ENCODE measurements at regions not wholly inside any gene's neighbourhood (a gene's known extent, or its start where the extent isn't known, plus 50 kb on each side); places are given as distances from the start of the nearest gene placed in this dataset.

GRCh38 chr9:107100591-107100990 lies 182.5 kb upstream of the RAD23B start:
- CTCF ChIA-PET = no interaction called here
- POLR2A ChIA-PET (ENCODE audit: low non-redundant PET) = no interaction called here
- Histone ChIP-seq H3K27me3 (replicated peaks; ENCODE audit: insufficient read depth, low read depth, low read length, poor library complexity) (no peaks in the 10 kb centered on the region), H3K9me3 (ENCODE audit: low read depth, low read length, poor library complexity, severe bottlenecking) (no peaks in the 10 kb centered on the region), H3K27ac (ENCODE audit: low read depth, low read length, poor library complexity, severe bottlenecking) (no peak overlapping the region), H3K4me1 (ENCODE audit: insufficient read depth, low read length, poor library complexity, severe bottlenecking) (no peaks in the 10 kb centered on the region), H3K4me3 (ENCODE audit: low read depth, low read length, poor library complexity, severe bottlenecking) (no peak overlapping the region), H3K36me3 (ENCODE audit: insufficient read depth, low read length, poor library complexity, severe bottlenecking) (no peaks in the 10 kb centered on the region)
- DNase-seq (ENCODE audit: low spot score) = no peak
- TF ChIP-seq EZH2 (IDR thresholded peaks at IDR 0.05; ENCODE audit: borderline replicate concordance, low read depth, low read length, poor library complexity, severe bottlenecking) (no peak), CTCF (conservative IDR thresholded peaks at IDR 0.05; ENCODE audit: low read depth, low read length) (no peak)
- intact Hi-C loops (cut with micrococcal nuclease; ENCODE audit: unreplicated experiment) = no loop called here
- BruUV-seq (replicated peaks) = no TSS peak

GRCh38 chr9:107102011-107102410 lies 181.1 kb upstream of the RAD23B start:
- Histone ChIP-seq H3K36me3 (ENCODE audit: insufficient read depth, low read length, poor library complexity, severe bottlenecking) (no peaks in the 10 kb centered on the region), H3K4me3 (ENCODE audit: low read depth, low read length, poor library complexity, severe bottlenecking) (no peak overlapping the region), H3K27me3 (replicated peaks; ENCODE audit: insufficient read depth, low read depth, low read length, poor library complexity) (no peaks in the 10 kb centered on the region), H3K4me1 (ENCODE audit: insufficient read depth, low read length, poor library complexity, severe bottlenecking) (no peaks in the 10 kb centered on the region), H3K9me3 (ENCODE audit: low read depth, low read length, poor library complexity, severe bottlenecking) (no peaks in the 10 kb centered on the region), H3K27ac (ENCODE audit: low read depth, low read length, poor library complexity, severe bottlenecking) (no peak overlapping the region)
- intact Hi-C loops (cut with micrococcal nuclease; ENCODE audit: unreplicated experiment) = no loop called here
- peak; percentile 2 for DNase-seq (ENCODE audit: low spot score)
- ChIA-PET POLR2A (ENCODE audit: low non-redundant PET) (no interaction called here), CTCF (no interaction called here)
- no peak for TF ChIP-seq CTCF (conservative IDR thresholded peaks at IDR 0.05; ENCODE audit: low read depth, low read length)
- no peak for TF ChIP-seq EZH2 (IDR thresholded peaks at IDR 0.05; ENCODE audit: borderline replicate concordance, low read depth, low read length, poor library complexity, severe bottlenecking)
- BruUV-seq (replicated peaks) = no TSS peak

- CTCF ChIA-PET = no interaction called here
- no peaks in the 10 kb centered on the region for H3K4me1 ChIP-seq (ENCODE audit: insufficient read depth, low read length, poor library complexity, severe bottlenecking)
- BruUV-seq (replicated peaks) = no TSS peak
- no peak for TF ChIP-seq EZH2 (IDR thresholded peaks at IDR 0.05; ENCODE audit: borderline replicate concordance, low read depth, low read length, poor library complexity, severe bottlenecking)
- H3K9me3 ChIP-seq (ENCODE audit: low read depth, low read length, poor library complexity, severe bottlenecking) = no peaks in the 10 kb centered on the region
- no peak for DNase-seq (ENCODE audit: low spot score)
- intact Hi-C loops (cut with micrococcal nuclease; ENCODE audit: unreplicated experiment) = no loop called here
- POLR2A ChIA-PET (ENCODE audit: low non-redundant PET) = no interaction called here
- H3K27ac ChIP-seq (ENCODE audit: low read depth, low read length, poor library complexity, severe bottlenecking) = no peak overlapping the region
- no peak overlapping the region for H3K4me3 ChIP-seq (ENCODE audit: low read depth, low read length, poor library complexity, severe bottlenecking)
- no peaks in the 10 kb centered on the region for H3K36me3 ChIP-seq (ENCODE audit: insufficient read depth, low read length, poor library complexity, severe bottlenecking)
- H3K27me3 ChIP-seq (replicated peaks; ENCODE audit: insufficient read depth, low read depth, low read length, poor library complexity) = peaks cover 3% of the 10 kb centered on the region
Measured at GRCh38 chr9:107103621-107104020, 179.5 kb upstream of the RAD23B start.

- TF ChIP-seq EZH2 (IDR thresholded peaks at IDR 0.05; ENCODE audit: borderline replicate concordance, low read depth, low read length, poor library complexity, severe bottlenecking) (no peak), CTCF (conservative IDR thresholded peaks at IDR 0.05; ENCODE audit: low read depth, low read length) (no peak)
- no peak for DNase-seq (ENCODE audit: low spot score)
- H3K9me3 ChIP-seq (ENCODE audit: low read depth, low read length, poor library complexity, severe bottlenecking) = no peaks in the 10 kb centered on the region
- no peaks in the 10 kb centered on the region for H3K4me1 ChIP-seq (ENCODE audit: insufficient read depth, low read length, poor library complexity, severe bottlenecking)
- no peak overlapping the region for H3K27ac ChIP-seq (ENCODE audit: low read depth, low read length, poor library complexity, severe bottlenecking)
- intact Hi-C loops (cut with micrococcal nuclease; ENCODE audit: unreplicated experiment) = no loop called here
- ChIA-PET CTCF (no interaction called here), POLR2A (ENCODE audit: low non-redundant PET) (no interaction called here)
- no peak overlapping the region for H3K4me3 ChIP-seq (ENCODE audit: low read depth, low read length, poor library complexity, severe bottlenecking)
- no TSS peak for BruUV-seq (replicated peaks)
- H3K36me3 ChIP-seq (ENCODE audit: insufficient read depth, low read length, poor library complexity, severe bottlenecking) = no peaks in the 10 kb centered on the region
- H3K27me3 ChIP-seq (replicated peaks; ENCODE audit: insufficient read depth, low read depth, low read length, poor library complexity) = peaks cover 3% of the 10 kb centered on the region
Measured at GRCh38 chr9:107105784-107106183, 177.3 kb upstream of the RAD23B start.
